ENCODE measurements at regions not wholly inside any gene's neighbourhood (a gene's known extent, or its start where the extent isn't known, plus 50 kb on each side); places are given as distances from the start of the nearest gene placed in this dataset.

- DNase-seq (ENCODE audit: low read depth in 2 of 2), result no peak
Observed at GRCh38 chrX:39974270-39974669, 123.5 kb downstream of the BCOR start.

GRCh38 chrX:39975101-39975925 is 122.4 kb downstream of the BCOR start:
- DNase-seq (ENCODE audit: low read depth in 2 of 2), result no peak

DNA sequence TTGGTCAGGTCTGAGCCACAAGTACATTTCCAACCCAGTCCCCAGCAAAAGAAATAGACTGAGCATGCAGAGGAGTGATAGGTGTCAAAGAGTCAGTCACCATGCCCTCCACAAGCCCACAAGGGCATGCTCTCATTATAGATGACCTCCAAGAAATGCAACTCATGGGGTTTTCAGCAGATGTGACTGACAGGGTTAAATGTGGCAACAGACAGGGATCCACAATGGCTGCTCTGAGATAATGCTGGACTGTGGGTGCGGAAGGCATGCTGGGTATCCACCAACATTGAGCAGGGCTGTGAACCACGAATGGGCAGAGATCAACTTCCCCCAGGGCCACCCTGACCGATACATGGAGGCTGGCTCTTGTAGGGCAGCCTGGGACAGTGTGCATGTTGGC is 115.8 kb downstream of the BCOR start:
- no peak for DNase-seq (ENCODE audit: low read depth in 2 of 2)

DNA sequence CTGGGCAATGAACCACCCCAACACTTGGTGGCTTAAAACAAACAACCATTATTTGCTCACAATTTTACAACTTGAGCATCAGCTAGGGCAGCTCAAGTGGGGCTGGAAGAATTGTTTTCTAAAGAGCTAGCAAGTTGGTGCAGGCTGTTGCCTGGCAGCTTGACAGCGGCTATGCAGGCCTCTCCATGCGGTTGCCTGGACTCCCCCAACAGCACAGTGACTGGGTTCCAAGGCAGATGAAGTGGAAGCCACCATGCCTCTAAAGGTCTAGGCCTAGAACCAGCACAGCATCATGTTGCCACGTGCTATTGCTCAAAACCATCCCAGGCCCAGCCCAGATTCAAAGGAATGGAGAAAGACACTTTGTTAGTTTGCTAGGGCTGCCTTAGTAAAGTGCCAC is 114.8 kb downstream of the BCOR start:
- DNase-seq (ENCODE audit: low read depth in 2 of 2), result no peak

DNA sequence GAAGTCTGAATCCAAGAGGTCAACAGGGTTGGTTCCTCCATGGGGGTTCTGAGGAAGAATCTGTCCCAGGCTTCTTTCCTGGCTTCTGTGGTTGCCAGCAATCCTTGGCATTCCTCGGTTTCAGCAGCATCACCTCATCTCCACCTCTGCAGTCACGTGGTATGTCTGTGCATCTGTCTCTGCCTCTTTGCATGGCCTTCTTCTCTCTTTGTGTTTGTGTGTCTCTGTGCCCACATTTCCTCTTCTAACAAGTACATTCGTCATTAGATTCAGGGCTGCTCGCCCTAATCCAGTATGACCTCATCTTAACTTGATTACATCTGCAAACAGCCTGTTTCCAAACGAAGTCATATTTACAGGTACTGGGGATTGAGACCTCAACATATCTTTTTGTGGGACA is 114.0 kb downstream of the BCOR start:
- no peak for DNase-seq (ENCODE audit: low read depth in 2 of 2)

DNA sequence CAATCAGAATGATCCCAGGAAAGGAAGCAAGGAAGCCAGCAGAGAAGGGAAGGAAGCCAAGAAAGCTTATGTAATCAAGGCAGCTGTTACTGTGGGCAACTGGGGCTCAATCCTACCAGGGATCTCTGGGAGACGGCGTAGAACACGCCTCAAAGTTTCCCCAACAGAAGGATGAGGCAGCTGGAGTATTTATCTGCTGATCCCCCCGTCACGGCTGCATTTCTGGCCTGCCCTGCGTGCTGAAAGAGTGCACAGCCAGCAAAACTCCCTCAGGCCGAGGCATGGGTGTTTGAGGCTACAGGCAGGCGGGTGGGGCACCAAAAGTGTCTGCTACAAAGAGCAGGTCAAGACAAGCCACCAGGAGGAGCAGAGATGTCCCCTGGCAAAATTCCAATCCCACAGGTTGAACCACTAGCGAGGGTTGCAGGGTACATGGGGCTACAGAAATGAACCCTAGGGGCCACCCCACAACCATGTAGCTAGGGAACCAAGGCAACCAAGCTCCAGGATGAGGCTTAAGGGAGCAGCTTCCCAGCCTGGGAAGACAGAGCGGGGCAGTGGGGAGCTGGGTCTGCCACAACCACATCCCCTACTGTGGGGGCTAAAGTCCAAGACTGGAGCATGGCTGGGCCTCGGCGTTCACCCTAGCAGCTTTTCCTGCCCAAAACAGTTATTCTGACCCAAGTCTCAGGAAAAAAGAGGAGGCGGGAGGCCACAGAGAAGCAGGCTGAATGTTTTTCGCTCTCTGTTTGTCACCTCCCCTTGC is 113.4 kb downstream of the BCOR start:
- no peak for DNase-seq (ENCODE audit: low read depth in 2 of 2)

GRCh38 chrX:39985071-39985470 is 112.7 kb downstream of the BCOR start:
- DNase-seq (ENCODE audit: low read depth in 2 of 2), result no peak

DNA sequence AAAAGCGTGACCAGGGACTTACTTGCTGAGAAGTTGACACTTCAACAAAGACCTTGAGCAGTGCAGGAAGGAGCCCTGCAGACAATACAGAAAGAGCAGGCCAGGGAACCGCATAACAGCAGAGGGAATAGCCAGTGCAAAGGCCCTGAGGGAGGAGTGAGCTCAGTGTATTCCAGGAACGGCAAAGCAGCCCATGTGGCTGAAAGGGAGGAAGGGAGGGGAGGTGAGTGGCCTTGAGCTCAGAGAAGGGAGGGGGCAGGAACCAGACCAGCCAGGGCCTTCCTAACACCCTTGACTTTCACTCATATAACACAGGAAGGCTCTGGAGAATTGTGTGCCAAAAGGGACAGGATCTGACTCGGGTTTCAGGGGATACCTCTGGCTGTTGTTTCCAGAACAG is 112.2 kb downstream of the BCOR start:
- no peak for DNase-seq (ENCODE audit: low read depth in 2 of 2)

DNA sequence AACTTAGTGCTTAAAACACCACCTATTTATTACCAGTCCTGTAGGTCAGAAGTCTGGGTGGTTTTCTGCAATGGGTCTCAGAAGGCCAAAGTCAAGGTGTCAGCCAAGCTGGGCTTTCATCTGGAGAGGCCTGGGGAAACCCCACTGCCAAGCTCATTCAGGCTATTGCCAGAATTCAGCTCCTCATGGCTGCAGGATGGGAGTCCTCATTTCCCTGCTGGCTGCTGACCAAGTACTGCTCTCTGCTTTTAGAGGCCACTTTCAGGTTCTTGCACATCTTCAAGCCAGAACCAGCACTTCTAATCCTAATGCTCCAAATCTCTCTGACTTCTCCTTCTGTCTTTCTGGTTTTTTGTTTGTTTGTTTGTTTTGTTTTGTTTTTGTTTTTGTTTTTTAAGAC is 109.3 kb downstream of the BCOR start:
- no peak for DNase-seq (ENCODE audit: low read depth in 2 of 2)

GRCh38 chrX:39990388-39990787 is 107.4 kb downstream of the BCOR start:
- no peak for DNase-seq (ENCODE audit: low read depth in 2 of 2)

DNA sequence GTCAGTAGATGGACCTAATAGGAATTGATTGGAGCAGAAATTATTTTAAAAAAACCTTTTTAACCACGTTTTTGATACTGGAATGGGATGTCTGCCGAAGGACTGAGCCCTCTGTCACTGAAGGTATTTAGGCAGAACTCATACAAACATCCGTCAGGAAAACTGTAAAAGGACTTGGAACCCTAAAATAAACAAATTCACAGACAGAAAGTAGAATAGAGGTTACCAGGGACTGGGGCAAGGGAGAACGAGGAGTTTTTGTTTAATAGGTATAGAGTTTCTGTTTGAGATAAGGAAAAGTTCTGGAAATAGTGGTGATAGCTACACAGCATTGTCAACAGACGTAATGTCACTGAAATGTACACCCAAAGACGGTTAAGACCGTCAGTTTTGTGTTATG is 105.5 kb downstream of the BCOR start:
- no peak for DNase-seq (ENCODE audit: low read depth in 2 of 2)

- DNase-seq (ENCODE audit: low read depth in 2 of 2), result no peak
Observed at GRCh38 chrX:39995457-39995856, 102.3 kb downstream of the BCOR start.

GRCh38 chrX:39996536-39996935 is 101.2 kb downstream of the BCOR start:
- DNase-seq (ENCODE audit: low read depth in 2 of 2), result no peak

GRCh38 chrX:39998636-39999406 is 98.9 kb downstream of the BCOR start:
- no peak for DNase-seq (ENCODE audit: low read depth in 2 of 2)
